HCT116 (cell line): ENCODE measurements at regions not wholly inside any gene's neighbourhood (a gene's known extent, or its start where the extent isn't known, plus 50 kb on each side); places are given as distances from the start of the nearest gene placed in this dataset.

Source experiments
- ATAC-seq: fragments of 200-7000 bp; cut with Tn5 transposase; 2 replicates; pipeline ENCODE4 v1.9.1; 2020; ENCODE audit warnings: mild to moderate bottlenecking, moderate library complexity
- BruUV-seq: library from RNA; stranded (reverse); fragments of 400-500 nt; replicated peaks from 2 replicates; lab custom pipeline; 2021; lab: Mats Ljungman, UMichigan
- CTCF ChIA-PET: fragments of 300-600 bp; sonication (Branson Sonifier 250); formaldehyde crosslinking; loops from one replicate; lab custom pipeline; 2021; ENCODE audit warnings: antibody characterized with exemption; lab: Charles Lee
- POLR2A ChIA-PET: fragments of 300-600, 350-600 bp; sonication (Branson Sonifier 250); formaldehyde crosslinking; loops from one replicate; lab custom pipeline; 2021; ENCODE audit warnings: antibody characterized with exemption; lab: Charles Lee
- RAD21 ChIA-PET, 2 experiments: fragments of 300-600 bp; sonication (Branson Sonifier 250); formaldehyde crosslinking; loops; one replicate each; lab custom pipeline; 2023; ENCODE audit warnings: low total read pairs in 2 of 2; ENCODE audit not compliant: uncharacterized antibody in 2 of 2, unreplicated experiment in 2 of 2, low non-redundant PET in 1 of 2; lab: Charles Lee
- DNase-seq: peaks from one replicate; pipeline ENCODE4 v3.0.0-alpha.2; 2010; ENCODE audit warnings: low read depth, low spot score
- H2AFZ ChIP-seq: fragments of 200-600 bp; shearing (Covaris generic), sonication (generic); 2 replicates; pipeline ENCODE4 v1.6.1; 2017; ENCODE audit warnings: low read depth, mixed run types, mixed read lengths, antibody characterized with exemption, low read length; ENCODE audit not compliant: poor library complexity, severe bottlenecking
- H3K27ac ChIP-seq: 2 replicates; pipeline ENCODE4 v1.5.1; 2012; ENCODE audit warnings: low read depth, low read length
- H3K27me3 ChIP-seq: fragments of 200-600 bp; sonication (generic); 2 replicates; pipeline ENCODE4 v1.6.1; 2016; ENCODE audit warnings: mixed run types, low read length, mixed read lengths; ENCODE audit not compliant: insufficient read depth
- H3K36me3 ChIP-seq, 2 experiments: fragments of 200-500 bp in 1 of 2; fragments of 200-600 bp in 1 of 2; sonication (Bioruptor generic) in 1 of 2; sonication (generic) in 1 of 2; 2 replicates each; pipeline versions ENCODE4 v1.5.1 to v1.6.1; 2014 to 2016; ENCODE audit warnings: low read length in 2 of 2, inconsistent platforms in 1 of 2, mixed read lengths in 1 of 2, mixed run types in 1 of 2; ENCODE audit not compliant: insufficient read depth in 2 of 2, control insufficient read depth in 1 of 2
- H3K4me1 ChIP-seq, 2 experiments: fragments of 200-600 bp in 1 of 2; sonication (generic) in 1 of 2; 2 replicates each; pipeline versions ENCODE4 v1.5.1 to v1.6.1; 2012 to 2017; ENCODE audit warnings: low read length in 2 of 2, inconsistent platforms in 1 of 2, mild to moderate bottlenecking in 1 of 2, mixed read lengths in 1 of 2, mixed run types in 1 of 2, moderate library complexity in 1 of 2; ENCODE audit not compliant: insufficient read depth in 2 of 2, control insufficient read depth in 1 of 2
- H3K4me2 ChIP-seq: fragments of 200-600 bp; sonication (generic); 2 replicates; pipeline ENCODE4 v1.6.1; 2017; ENCODE audit warnings: mixed run types, low read length, mixed read lengths
- H3K4me3 ChIP-seq, 2 experiments: fragments of 200-600 bp in 1 of 2; sonication (generic) in 1 of 2; replicated peaks in 1 of 2; 2 replicates each; pipeline ENCODE4 v1.5.1; 2011 to 2016; ENCODE audit warnings: low read length in 2 of 2, control low read depth in 1 of 2, low read depth in 1 of 2, mild to moderate bottlenecking in 1 of 2, mixed read lengths in 1 of 2, mixed run types in 1 of 2
- H3K79me2 ChIP-seq: fragments of 200-600 bp; sonication (generic); 2 replicates; pipeline ENCODE4 v1.6.1; 2017; ENCODE audit warnings: mild to moderate bottlenecking, mixed run types, low read length, moderate library complexity, mixed read lengths; ENCODE audit not compliant: insufficient read depth
- H3K9ac ChIP-seq: fragments of 200-600 bp; sonication (generic); 2 replicates; pipeline ENCODE4 v1.6.1; 2016; ENCODE audit warnings: low read length, mixed read lengths
- H3K9me2 ChIP-seq: fragments of 200-600 bp; sonication (generic), shearing (Covaris generic); 2 replicates; pipeline ENCODE4 v1.6.1; 2017; ENCODE audit warnings: mixed run types, mild to moderate bottlenecking, moderate library complexity; ENCODE audit not compliant: insufficient read depth
- H3K9me3 ChIP-seq, 2 experiments: fragments of 200-500 bp in 1 of 2; fragments of 200-600 bp in 1 of 2; sonication (Bioruptor generic) in 1 of 2; sonication (generic) in 1 of 2; 2 replicates each; pipeline ENCODE4 v1.6.1; 2014 to 2017; ENCODE audit warnings: low read length in 2 of 2, mixed read lengths in 2 of 2, inconsistent platforms in 1 of 2, low read depth in 1 of 2, mild to moderate bottlenecking in 1 of 2, mixed run types in 1 of 2, moderate library complexity in 1 of 2; ENCODE audit not compliant: control insufficient read depth in 1 of 2, insufficient read depth in 1 of 2
- H4K20me1 ChIP-seq: fragments of 200-600 bp; sonication (generic), shearing (Covaris generic); 2 replicates; pipeline ENCODE4 v1.6.1; 2017; ENCODE audit warnings: mixed run types, mild to moderate bottlenecking, moderate library complexity; ENCODE audit not compliant: insufficient read depth
- CBX3 ChIP-seq: IDR thresholded peaks from 2 replicates; pipeline ENCODE4 v1.6.1; 2012; ENCODE audit warnings: low read depth
- CEBPB ChIP-seq: IDR thresholded peaks from 2 replicates; pipeline ENCODE4 v1.6.1; 2012; ENCODE audit warnings: low read depth
- EZH2phosphoT487 ChIP-seq: fragments of 200-600 bp; IDR thresholded peaks from 2 replicates; pipeline ENCODE4 v1.6.1; 2018; ENCODE audit warnings: antibody characterized with exemption, borderline replicate concordance
- SIN3A ChIP-seq: IDR thresholded peaks from 2 replicates; pipeline ENCODE4 v1.6.1; 2012; ENCODE audit warnings: low read depth
- TCF7L2 ChIP-seq: IDR thresholded peaks from 2 replicates; pipeline ENCODE4 v1.7.0; 2011; ENCODE audit warnings: borderline replicate concordance, inconsistent platforms; ENCODE audit not compliant: insufficient read depth, insufficient read length; ENCODE audit errors: extremely low read depth
- ZFX ChIP-seq: fragments of 450-650 bp; IDR thresholded peaks from 2 replicates; pipeline ENCODE4 v1.6.1; 2017
- ZNF274 ChIP-seq: fragments of 200-500 bp; sonication (Bioruptor generic); IDR thresholded peaks from 2 replicates; pipeline ENCODE4 v1.6.1; 2014; ENCODE audit warnings: mild to moderate bottlenecking, low read depth, low read length, inconsistent platforms
- intact Hi-C: fragments of 100-400 bp; cut with micrococcal nuclease; formaldehyde crosslinking; loops from 2 replicates; pipeline ENCODE4 v1.10.0; 2022
- TF ChIP-seq, protein P1 (sequence below), 3 experiments: fragments of 200-600 bp in 1 of 3; sonication (generic) in 1 of 3; IDR thresholded peaks in 2 of 3; conservative IDR thresholded peaks in 1 of 3; 2 replicates each; pipeline ENCODE4 v1.5.1; 2012 to 2017; ENCODE audit warnings: low read depth in 2 of 3, low read length in 2 of 3, antibody characterized with exemption in 1 of 3, borderline replicate concordance in 1 of 3, control low read depth in 1 of 3, mild to moderate bottlenecking in 1 of 3, mixed read lengths in 1 of 3, mixed run types in 1 of 3, moderate library complexity in 1 of 3; ENCODE audit not compliant: insufficient read depth in 1 of 3

GRCh38 chr2:59046401-59047372 is 805.6 kb upstream of the FANCL start:
- Histone ChIP-seq H3K79me2 (no peaks in the 10 kb centered on the region), H3K36me3 (no peaks in the 10 kb centered on the region), H2AFZ (no peak overlapping the region), H4K20me1 (no peaks in the 10 kb centered on the region), H3K27ac (no peak overlapping the region), H3K9me3 (no peaks in the 10 kb centered on the region), H3K4me3 (no peak overlapping the region), H3K4me1 (no peaks in the 10 kb centered on the region), H3K9me2 (no peaks in the 10 kb centered on the region), H3K27me3 (peaks cover 3% of the 10 kb centered on the region; the same call in 1 of the 2 replicates), H3K9ac (no peak overlapping the region), H3K4me2 (no peak overlapping the region)
- intact Hi-C loops = no loop called here
- ATAC-seq (no peak), DNase-seq (no peak)
- POLR2A ChIA-PET = no interaction called here
- no TSS peak for BruUV-seq
- RAD21 ChIA-PET = no interaction called here
- TF ChIP-seq EZH2phosphoT487 = no peak
- no peak for TF ChIP-seq CEBPB
- no peak for TF ChIP-seq SIN3A
- TF ChIP-seq CBX3 = no peak
- no peak for TF ChIP-seq TCF7L2
- TF ChIP-seq ZNF274 = no peak
- no peak for TF ChIP-seq ZFX
- TF ChIP-seq, protein P1, sequence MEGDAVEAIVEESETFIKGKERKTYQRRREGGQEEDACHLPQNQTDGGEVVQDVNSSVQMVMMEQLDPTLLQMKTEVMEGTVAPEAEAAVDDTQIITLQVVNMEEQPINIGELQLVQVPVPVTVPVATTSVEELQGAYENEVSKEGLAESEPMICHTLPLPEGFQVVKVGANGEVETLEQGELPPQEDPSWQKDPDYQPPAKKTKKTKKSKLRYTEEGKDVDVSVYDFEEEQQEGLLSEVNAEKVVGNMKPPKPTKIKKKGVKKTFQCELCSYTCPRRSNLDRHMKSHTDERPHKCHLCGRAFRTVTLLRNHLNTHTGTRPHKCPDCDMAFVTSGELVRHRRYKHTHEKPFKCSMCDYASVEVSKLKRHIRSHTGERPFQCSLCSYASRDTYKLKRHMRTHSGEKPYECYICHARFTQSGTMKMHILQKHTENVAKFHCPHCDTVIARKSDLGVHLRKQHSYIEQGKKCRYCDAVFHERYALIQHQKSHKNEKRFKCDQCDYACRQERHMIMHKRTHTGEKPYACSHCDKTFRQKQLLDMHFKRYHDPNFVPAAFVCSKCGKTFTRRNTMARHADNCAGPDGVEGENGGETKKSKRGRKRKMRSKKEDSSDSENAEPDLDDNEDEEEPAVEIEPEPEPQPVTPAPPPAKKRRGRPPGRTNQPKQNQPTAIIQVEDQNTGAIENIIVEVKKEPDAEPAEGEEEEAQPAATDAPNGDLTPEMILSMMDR (IDR thresholded peaks at IDR 0.05 in 2 of 3, conservative IDR thresholded peaks at IDR 0.05 in 1 of 3; ENCODE audit: borderline replicate concordance in 1 of 3, insufficient read depth in 1 of 3, low read depth in 2 of 3, low read length in 2 of 3) = no peak
- CTCF ChIA-PET = interaction anchor here (2.2 kb wide), 1 partner anchor 21 kb away, joined by 7 read pairs; no protein-coding TSS in a partner anchor
